Skeletal muscle satellite cell (primary cell): ENCODE measurements at regions not wholly inside any gene's neighbourhood (a gene's known extent, or its start where the extent isn't known, plus 50 kb on each side); places are given as distances from the start of the nearest gene placed in this dataset.
A peak's percentile ranks its signal among the peaks of the same experiment; 100 is the strongest.

Source experiments
- H3K27me3 ChIP-seq: 2 replicates; pipeline ENCODE4 v1.7.0; 2013; ENCODE audit warnings: low read length; ENCODE audit not compliant: control insufficient read depth, insufficient read depth
- H3K36me3 ChIP-seq: 2 replicates; pipeline ENCODE4 v1.7.0; 2013; ENCODE audit warnings: mild to moderate bottlenecking, control low read depth, low read length; ENCODE audit not compliant: insufficient read depth
- H3K4me1 ChIP-seq: 2 replicates; pipeline ENCODE4 v1.7.0; 2013; ENCODE audit warnings: low read length; ENCODE audit not compliant: control insufficient read depth, insufficient read depth
- H3K4me2 ChIP-seq: 2 replicates; pipeline ENCODE4 v1.7.0; 2013; ENCODE audit warnings: mild to moderate bottlenecking, low read length
- H3K4me3 ChIP-seq: 2 replicates; pipeline ENCODE4 v1.7.0; 2013; ENCODE audit warnings: low read length
- H3K9ac ChIP-seq: 2 replicates; pipeline ENCODE4 v1.7.0; 2013; ENCODE audit warnings: mild to moderate bottlenecking, low read depth, low read length, moderate library complexity
- H3K9me3 ChIP-seq: replicated peaks from 2 replicates; pipeline ENCODE4 v1.7.0; 2013; ENCODE audit warnings: mild to moderate bottlenecking, control low read depth, low read length

GRCh38 chr5:174307656-174308271, 262.3 kb downstream of the NSG2 start:
- H3K4me2 ChIP-seq = no peak overlapping the region
- H3K4me3 ChIP-seq = no peak overlapping the region
- H3K9ac ChIP-seq = no peak overlapping the region
- no peaks in the 10 kb centered on the region for H3K36me3 ChIP-seq
- no peaks in the 10 kb centered on the region for H3K9me3 ChIP-seq
- H3K27me3 ChIP-seq = peaks cover 16% of the 10 kb centered on the region
- H3K4me1 ChIP-seq = no peaks in the 10 kb centered on the region

GRCh38 chr5:174309131-174309795, 263.8 kb downstream of the NSG2 start:
- Histone ChIP-seq H3K4me2 (no peak overlapping the region), H3K27me3 (peaks cover 27% of the 10 kb centered on the region), H3K9ac (no peak overlapping the region), H3K9me3 (no peaks in the 10 kb centered on the region), H3K36me3 (no peaks in the 10 kb centered on the region), H3K4me3 (no peak overlapping the region), H3K4me1 (no peaks in the 10 kb centered on the region)

GRCh38 chr5:174310243-174310642, 264.7 kb downstream of the NSG2 start:
- Histone ChIP-seq H3K9ac (no peak overlapping the region), H3K4me1 (no peaks in the 10 kb centered on the region), H3K36me3 (no peaks in the 10 kb centered on the region), H3K9me3 (no peaks in the 10 kb centered on the region), H3K27me3 (peaks cover 29% of the 10 kb centered on the region), H3K4me2 (no peak overlapping the region), H3K4me3 (no peak overlapping the region)

GRCh38 chr5:174310706-174311105, 265.2 kb downstream of the NSG2 start:
- H3K36me3 ChIP-seq = no peaks in the 10 kb centered on the region

GRCh38 chr5:174311121-174311520, 265.6 kb downstream of the NSG2 start:
- H3K4me1 ChIP-seq = no peaks in the 10 kb centered on the region
- no peak overlapping the region for H3K4me3 ChIP-seq
- H3K9ac ChIP-seq = no peak overlapping the region
- H3K4me2 ChIP-seq = no peak overlapping the region
- peaks cover 29% of the 10 kb centered on the region for H3K27me3 ChIP-seq
- H3K36me3 ChIP-seq = no peaks in the 10 kb centered on the region
- no peaks in the 10 kb centered on the region for H3K9me3 ChIP-seq

More at GRCh38 chr5:174310706-174311105, 265.2 kb downstream of the NSG2 start:
- Histone ChIP-seq H3K4me1 (no peaks in the 10 kb centered on the region), H3K4me3 (no peak overlapping the region), H3K9me3 (no peaks in the 10 kb centered on the region), H3K27me3 (peaks cover 29% of the 10 kb centered on the region), H3K9ac (no peak overlapping the region), H3K4me2 (no peak overlapping the region)

GRCh38 chr5:174311531-174312269, 266.2 kb downstream of the NSG2 start:
- no peaks in the 10 kb centered on the region for H3K4me1 ChIP-seq
- peak overlapping the region; percentile 66 for H3K4me3 ChIP-seq
- H3K4me2 ChIP-seq = peak overlapping the region; percentile 89
- peaks cover 29% of the 10 kb centered on the region for H3K27me3 ChIP-seq
- no peaks in the 10 kb centered on the region for H3K9me3 ChIP-seq
- peak overlapping the region; percentile 35 for H3K9ac ChIP-seq
- no peaks in the 10 kb centered on the region for H3K36me3 ChIP-seq

GRCh38 chr5:174312270-174312617, 266.7 kb downstream of the NSG2 start:
- peaks cover 29% of the 10 kb centered on the region for H3K27me3 ChIP-seq
- no peaks in the 10 kb centered on the region for H3K36me3 ChIP-seq
- H3K4me3 ChIP-seq = peak overlapping the region; percentile 66
- peak overlapping the region; percentile 89 for H3K4me2 ChIP-seq
- H3K4me1 ChIP-seq = no peaks in the 10 kb centered on the region
- H3K9ac ChIP-seq = no peak overlapping the region
- H3K9me3 ChIP-seq = no peaks in the 10 kb centered on the region

- Histone ChIP-seq H3K4me3 (no peak overlapping the region), H3K36me3 (no peaks in the 10 kb centered on the region), H3K27me3 (peaks cover 29% of the 10 kb centered on the region), H3K4me2 (no peak overlapping the region), H3K9me3 (no peaks in the 10 kb centered on the region), H3K4me1 (no peaks in the 10 kb centered on the region), H3K9ac (no peak overlapping the region)
Observed at GRCh38 chr5:174312641-174313040, 267.1 kb downstream of the NSG2 start.

GRCh38 chr5:174313615-174314014, 268.1 kb downstream of the NSG2 start:
- Histone ChIP-seq H3K9ac (no peak overlapping the region), H3K4me3 (no peak overlapping the region), H3K4me2 (no peak overlapping the region), H3K36me3 (no peaks in the 10 kb centered on the region), H3K27me3 (peaks cover 29% of the 10 kb centered on the region), H3K9me3 (no peaks in the 10 kb centered on the region), H3K4me1 (no peaks in the 10 kb centered on the region)

GRCh38 chr5:174314261-174314660, 268.8 kb downstream of the NSG2 start:
- H3K9ac ChIP-seq = no peak overlapping the region
- no peak overlapping the region for H3K4me3 ChIP-seq
- H3K4me2 ChIP-seq = no peak overlapping the region
- no peaks in the 10 kb centered on the region for H3K4me1 ChIP-seq
- no peaks in the 10 kb centered on the region for H3K36me3 ChIP-seq
- H3K27me3 ChIP-seq = peaks cover 29% of the 10 kb centered on the region
- H3K9me3 ChIP-seq = no peaks in the 10 kb centered on the region

- no peak overlapping the region for H3K4me3 ChIP-seq
- no peak overlapping the region for H3K4me2 ChIP-seq
- no peaks in the 10 kb centered on the region for H3K4me1 ChIP-seq
- H3K27me3 ChIP-seq = peaks cover 24% of the 10 kb centered on the region
- no peaks in the 10 kb centered on the region for H3K9me3 ChIP-seq
- no peaks in the 10 kb centered on the region for H3K36me3 ChIP-seq
- H3K9ac ChIP-seq = no peak overlapping the region
Observed at GRCh38 chr5:174315471-174315870, 270.0 kb downstream of the NSG2 start.
